IMR-90 (cell line): ENCODE measurements at regions not wholly inside any gene's neighbourhood (a gene's known extent, or its start where the extent isn't known, plus 50 kb on each side); places are given as distances from the start of the nearest gene placed in this dataset.

Experiments used
- ATAC-seq: fragments of 200-7000 bp; cut with Tn5 transposase; 2 replicates; pipeline ENCODE4 v1.9.1; 2020; ENCODE audit warnings: low read depth, mild to moderate bottlenecking, moderate library complexity
- BruUV-seq: library from RNA; stranded (reverse); fragments of 400-500 nt; replicated peaks from 2 replicates; lab custom pipeline; 2021; lab: Mats Ljungman, UMichigan
- CTCF ChIA-PET: fragments of 300-600 bp; formaldehyde crosslinking; extraction: SDS; loops from one replicate; lab custom pipeline; 2021; ENCODE audit warnings: antibody characterized with exemption; lab: Yijun Ruan, JAX
- POLR2A ChIA-PET: fragments of 300-600 bp; sonication (Branson Sonifier 250); formaldehyde crosslinking; loops from one replicate; lab custom pipeline; 2022; ENCODE audit warnings: antibody characterized with exemption; ENCODE audit not compliant: unreplicated experiment; lab: Charles Lee
- DNase-seq: peaks from one replicate; pipeline ENCODE4 v3.0.0; 2013
- H2AFZ ChIP-seq: replicated peaks from 2 replicates; pipeline ENCODE3; 2013; ENCODE audit warnings: low read length, mild to moderate bottlenecking; ENCODE audit not compliant: poor library complexity
- H2AK5ac ChIP-seq: 2 replicates; pipeline ENCODE4 v1.6.1; 2013; ENCODE audit warnings: low read depth, low read length, inconsistent platforms
- H2AK9ac ChIP-seq: replicated peaks from 2 replicates; pipeline ENCODE3; 2013; ENCODE audit warnings: mild to moderate bottlenecking, low read depth, low read length, moderate library complexity; ENCODE audit not compliant: poor library complexity
- H2BK120ac ChIP-seq: 2 replicates; pipeline ENCODE4 v1.6.1; 2013; ENCODE audit warnings: low read depth, low read length, inconsistent platforms
- H2BK15ac ChIP-seq: 3 replicates; pipeline ENCODE4 v1.6.1; 2013; ENCODE audit warnings: low read depth, low read length, inconsistent platforms
- H2BK20ac ChIP-seq: 2 replicates; pipeline ENCODE4 v1.6.1; 2013; ENCODE audit warnings: low read depth, mild to moderate bottlenecking, inconsistent platforms, low read length, moderate library complexity
- H2BK5ac ChIP-seq: 2 replicates; pipeline ENCODE4 v1.6.1; 2013; ENCODE audit warnings: mild to moderate bottlenecking, low read depth, low read length, inconsistent platforms; ENCODE audit not compliant: poor library complexity, severe bottlenecking
- H3K14ac ChIP-seq: replicated peaks from 2 replicates; pipeline ENCODE4 v1.6.1; 2013; ENCODE audit warnings: low read depth, low read length, inconsistent platforms
- H3K18ac ChIP-seq: 2 replicates; pipeline ENCODE4 v1.6.1; 2013; ENCODE audit warnings: low read depth, low read length, control low read depth
- H3K23ac ChIP-seq: 2 replicates; pipeline ENCODE4 v1.6.1; 2013; ENCODE audit warnings: low read depth, low read length, inconsistent platforms
- H3K27ac ChIP-seq: 2 replicates; pipeline ENCODE4 v1.5.1; 2013; ENCODE audit warnings: mild to moderate bottlenecking, control low read depth, low read length; ENCODE audit not compliant: insufficient read depth
- H3K27me3 ChIP-seq: 2 replicates; pipeline ENCODE4 v1.6.1; 2013; ENCODE audit warnings: low read length; ENCODE audit not compliant: control insufficient read depth, insufficient read depth
- H3K36me3 ChIP-seq: 2 replicates; pipeline ENCODE4 v1.6.1; 2013; ENCODE audit warnings: low read length, mixed read lengths; ENCODE audit not compliant: control insufficient read depth, insufficient read depth
- H3K4ac ChIP-seq: 2 replicates; pipeline ENCODE4 v1.6.1; 2013; ENCODE audit warnings: low read depth, low read length, inconsistent platforms
- H3K4me1 ChIP-seq: 2 replicates; pipeline ENCODE4 v1.6.1; 2013; ENCODE audit warnings: low read length, mixed read lengths; ENCODE audit not compliant: control insufficient read depth, insufficient read depth
- H3K4me2 ChIP-seq: 2 replicates; pipeline ENCODE4 v1.6.1; 2013; ENCODE audit warnings: low read depth, mild to moderate bottlenecking, control low read depth, low read length, moderate library complexity
- H3K4me3 ChIP-seq: 2 replicates; pipeline ENCODE4 v1.5.1; 2013; ENCODE audit warnings: low read depth, mild to moderate bottlenecking, control low read depth, low read length, moderate library complexity; ENCODE audit not compliant: insufficient read depth
- H3K56ac ChIP-seq: 2 replicates; pipeline ENCODE4 v1.6.1; 2013; ENCODE audit warnings: low read length, inconsistent platforms; ENCODE audit not compliant: insufficient read depth; ENCODE audit errors: extremely low read depth
- H3K79me1 ChIP-seq, 2 experiments: 2 replicates each; pipeline ENCODE4 v1.6.1; 2013; ENCODE audit warnings: low read length in 2 of 2, inconsistent platforms in 1 of 2, low read depth in 1 of 2
- H3K9ac ChIP-seq: 2 replicates; pipeline ENCODE4 v1.6.1; 2013; ENCODE audit warnings: low read depth, low read length, control low read depth
- H3K9me1 ChIP-seq: 2 replicates; pipeline ENCODE4 v1.6.1; 2013; ENCODE audit warnings: low read length, inconsistent platforms; ENCODE audit not compliant: insufficient read depth
- H3K9me3 ChIP-seq: 2 replicates; pipeline ENCODE4 v1.6.1; 2013; ENCODE audit warnings: low read length; ENCODE audit not compliant: control insufficient read depth, insufficient read depth
- H4K20me1 ChIP-seq: 2 replicates; pipeline ENCODE4 v1.6.1; 2013; ENCODE audit warnings: low read length, inconsistent platforms; ENCODE audit not compliant: insufficient read depth
- H4K5ac ChIP-seq: 2 replicates; pipeline ENCODE4 v1.6.1; 2013; ENCODE audit warnings: mild to moderate bottlenecking, low read depth, low read length, control low read depth
- H4K8ac ChIP-seq, 2 experiments: 2 replicates each; pipeline ENCODE4 v1.6.1; 2013; ENCODE audit warnings: low read depth in 2 of 2, low read length in 2 of 2, control low read depth in 1 of 2, inconsistent platforms in 1 of 2
- H4K91ac ChIP-seq: 2 replicates; pipeline ENCODE4 v1.6.1; 2013; ENCODE audit warnings: low read depth, low read length, inconsistent platforms; ENCODE audit not compliant: insufficient read depth
- FOS ChIP-seq: fragments of 150-350 bp; IDR thresholded peaks from 2 replicates; pipeline ENCODE4 v1.6.1; 2016; ENCODE audit warnings: low read depth, low read length
- MAZ ChIP-seq: IDR thresholded peaks from 2 replicates; pipeline ENCODE4 v1.6.1; 2012; ENCODE audit warnings: low read depth, mild to moderate bottlenecking, low read length, improper control_type of control experiment, moderate library complexity, borderline replicate concordance
- NFE2L2 ChIP-seq: fragments of 150-350 bp; IDR thresholded peaks from 2 replicates; pipeline ENCODE4 v1.6.1; 2016; ENCODE audit warnings: low read depth, mild to moderate bottlenecking, low read length
- WGBS, 2 experiments: methylation state at CpG; one replicate each; pipeline versions ENCODE4 v1.1.5 to v1.1.7; 2013; ENCODE audit warnings: missing lambda C conversion rate in 2 of 2; ENCODE audit not compliant: insufficient read length in 1 of 2; ENCODE audit errors: extremely low coverage in 2 of 2; 5-methylcytosine and 5-hydroxymethylcytosine counted together
- dilution Hi-C: fragments of 300-500 bp; cut with HindIII; formaldehyde crosslinking; loops from one replicate; pipeline ENCODE4 v1.14.3; 2018; ENCODE audit warnings: low sequenced_read_pairs; ENCODE audit not compliant: unreplicated experiment
- in situ Hi-C: fragments of 300-500 bp; cut with MboI; formaldehyde crosslinking; loops from 3 replicates; pipeline ENCODE4 v1.14.3; 2019; ENCODE audit warnings: low sequenced_read_pairs, inconsistent platforms, mixed read lengths
- intact Hi-C: fragments of 100-400 bp; cut with micrococcal nuclease; formaldehyde crosslinking; loops from 2 replicates; pipeline ENCODE4 v1.10.0; 2022

DNA sequence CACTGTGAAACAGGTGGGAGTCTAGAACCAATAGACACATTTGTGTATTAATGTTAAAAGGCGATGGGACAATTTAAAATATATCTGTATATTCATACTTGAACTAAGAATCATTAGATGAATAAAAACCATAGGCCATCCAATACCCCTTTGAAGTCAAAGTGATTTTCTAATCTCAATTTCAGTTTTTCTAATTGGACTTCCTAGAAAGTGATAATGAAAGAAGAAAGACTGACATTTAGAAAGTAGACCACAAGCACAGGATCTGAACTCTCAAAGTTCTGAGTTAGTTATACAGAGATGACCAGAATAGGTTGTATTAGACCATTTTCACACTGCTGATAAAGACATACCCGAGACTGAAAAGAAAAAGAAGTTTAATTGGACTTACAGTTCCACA is 412.8 kb upstream of the PIK3R1 start:
- Histone ChIP-seq H4K91ac (no peak overlapping the region), H3K9me3 (peaks cover 2% of the 10 kb centered on the region; the same call in 1 of the 2 replicates), H3K56ac (no peak overlapping the region), H3K27me3 (no peaks in the 10 kb centered on the region), H4K8ac (no peak overlapping the region), H4K20me1 (no peaks in the 10 kb centered on the region), H2BK20ac (no peak overlapping the region), H4K5ac (no peak overlapping the region), H3K23ac (no peak overlapping the region), H3K9me1 (no peaks in the 10 kb centered on the region), H3K4ac (no peak overlapping the region), H2BK120ac (no peak overlapping the region), H2BK15ac (no peak overlapping the region), H2AK5ac (no peak overlapping the region), H3K9ac (no peak overlapping the region), H3K14ac (no peak overlapping the region), H3K4me2 (no peak overlapping the region), H3K36me3 (no peaks in the 10 kb centered on the region), H3K79me1 (no peaks in the 10 kb centered on the region), H3K18ac (no peak overlapping the region), H3K4me1 (no peaks in the 10 kb centered on the region), H2AFZ (no peak overlapping the region), H2BK5ac (no peak overlapping the region), H3K27ac (no peak overlapping the region), H3K4me3 (no peak overlapping the region), H2AK9ac (no peak overlapping the region)
- CTCF ChIA-PET: interaction anchor here (0.6 kb wide), 1 partner anchor 592 kb away, joined by 5 read pairs; no protein-coding TSS in a partner anchor
- POLR2A ChIA-PET: no interaction called here
- dilution Hi-C loops (no loop called here), intact Hi-C loops (no loop called here), in situ Hi-C loops (loop anchor here (25.0 kb wide), 1 partner anchor 565 kb away; no protein-coding TSS in a partner anchor)
- ATAC-seq (no peak), DNase-seq (no peak)
- WGBS, 2 experiments: no CpG with 5 or more reads among the region's 2 CpGs
- no peak for TF ChIP-seq MAZ
- TF ChIP-seq FOS: no peak
- TF ChIP-seq NFE2L2: no peak
- no TSS peak for BruUV-seq
